H1 (cell line): ENCODE measurements at regions not wholly inside any gene's neighbourhood (a gene's known extent, or its start where the extent isn't known, plus 50 kb on each side); places are given as distances from the start of the nearest gene placed in this dataset.

Source experiments
- ATF3 ChIP-seq: IDR thresholded peaks from 2 replicates; pipeline ENCODE4 v1.6.1; 2011; ENCODE audit warnings: low read depth, mild to moderate bottlenecking, low read length; ENCODE audit not compliant: insufficient read depth
- CBX5 ChIP-seq: fragments of 300-800, 300-1000 bp; sonication (generic); IDR thresholded peaks from 2 replicates; pipeline ENCODE4 v1.7.1; 2016; ENCODE audit warnings: antibody characterized with exemption, low read length, low read depth
- CBX8 ChIP-seq: fragments of 300-800, 300-1000 bp; sonication (generic); IDR thresholded peaks from 2 replicates; pipeline ENCODE4 v1.7.1; 2016; ENCODE audit warnings: low read depth, low read length, borderline replicate concordance
- CEBPB ChIP-seq: IDR thresholded peaks from 2 replicates; pipeline ENCODE4 v1.6.1; 2012; ENCODE audit warnings: low read depth, low read length
- EZH2 ChIP-seq: fragments of 200-600 bp; sonication (generic); IDR thresholded peaks from 2 replicates; pipeline ENCODE4 v1.7.1; 2012; ENCODE audit warnings: low read depth, mild to moderate bottlenecking, moderate library complexity, low read length, inconsistent platforms; ENCODE audit not compliant: severe bottlenecking
- JUND ChIP-seq: IDR thresholded peaks from 2 replicates; pipeline ENCODE4 v1.6.1; 2011; ENCODE audit warnings: mild to moderate bottlenecking, improper control_type of control experiment, low read length
- MAFK ChIP-seq: IDR thresholded peaks from 2 replicates; pipeline ENCODE4 v1.6.1; 2012; ENCODE audit warnings: low read depth, mild to moderate bottlenecking, improper control_type of control experiment, low read length
- TEAD4 ChIP-seq: IDR thresholded peaks from 2 replicates; pipeline ENCODE4 v1.6.1; 2012; ENCODE audit warnings: low read depth, low read length, inconsistent platforms, mixed read lengths
- USF2 ChIP-seq: IDR thresholded peaks from 2 replicates; pipeline ENCODE4 v1.6.1; 2011; ENCODE audit warnings: low read length, improper control_type of control experiment
- ZNF274 ChIP-seq: IDR thresholded peaks from 2 replicates; pipeline ENCODE4 v1.7.0; 2012; ENCODE audit warnings: low read length, borderline replicate concordance; ENCODE audit errors: extremely low read depth
- TF ChIP-seq, protein P1 (sequence below): fragments of 300-600 bp; sonication (generic); IDR thresholded peaks from 2 replicates; pipeline ENCODE4 v1.7.1; 2012; ENCODE audit warnings: low read length, moderate library complexity, mild to moderate bottlenecking, inconsistent platforms; ENCODE audit not compliant: insufficient replicate concordance

DNA sequence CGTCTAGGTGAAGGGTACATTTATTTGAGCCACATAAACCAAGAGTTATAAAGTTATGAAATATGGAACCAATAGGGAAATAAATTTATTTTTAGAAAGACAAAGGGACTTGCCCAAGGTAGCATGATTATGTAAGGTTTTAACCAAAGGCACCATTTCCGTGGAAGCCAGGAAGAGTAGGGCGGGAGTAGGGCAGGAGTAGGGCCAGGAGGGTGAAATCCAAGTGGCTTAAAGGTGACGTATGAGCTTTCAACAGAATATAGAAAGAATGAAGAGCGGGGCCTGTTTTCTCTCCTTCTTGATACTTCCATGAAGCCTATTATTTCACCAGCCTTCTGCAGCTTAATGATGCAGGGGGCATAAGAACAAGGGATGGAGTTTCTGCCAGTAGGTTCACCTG, 91.7 kb upstream of the PNPLA4 start (continued):
- TF ChIP-seq, protein P1, sequence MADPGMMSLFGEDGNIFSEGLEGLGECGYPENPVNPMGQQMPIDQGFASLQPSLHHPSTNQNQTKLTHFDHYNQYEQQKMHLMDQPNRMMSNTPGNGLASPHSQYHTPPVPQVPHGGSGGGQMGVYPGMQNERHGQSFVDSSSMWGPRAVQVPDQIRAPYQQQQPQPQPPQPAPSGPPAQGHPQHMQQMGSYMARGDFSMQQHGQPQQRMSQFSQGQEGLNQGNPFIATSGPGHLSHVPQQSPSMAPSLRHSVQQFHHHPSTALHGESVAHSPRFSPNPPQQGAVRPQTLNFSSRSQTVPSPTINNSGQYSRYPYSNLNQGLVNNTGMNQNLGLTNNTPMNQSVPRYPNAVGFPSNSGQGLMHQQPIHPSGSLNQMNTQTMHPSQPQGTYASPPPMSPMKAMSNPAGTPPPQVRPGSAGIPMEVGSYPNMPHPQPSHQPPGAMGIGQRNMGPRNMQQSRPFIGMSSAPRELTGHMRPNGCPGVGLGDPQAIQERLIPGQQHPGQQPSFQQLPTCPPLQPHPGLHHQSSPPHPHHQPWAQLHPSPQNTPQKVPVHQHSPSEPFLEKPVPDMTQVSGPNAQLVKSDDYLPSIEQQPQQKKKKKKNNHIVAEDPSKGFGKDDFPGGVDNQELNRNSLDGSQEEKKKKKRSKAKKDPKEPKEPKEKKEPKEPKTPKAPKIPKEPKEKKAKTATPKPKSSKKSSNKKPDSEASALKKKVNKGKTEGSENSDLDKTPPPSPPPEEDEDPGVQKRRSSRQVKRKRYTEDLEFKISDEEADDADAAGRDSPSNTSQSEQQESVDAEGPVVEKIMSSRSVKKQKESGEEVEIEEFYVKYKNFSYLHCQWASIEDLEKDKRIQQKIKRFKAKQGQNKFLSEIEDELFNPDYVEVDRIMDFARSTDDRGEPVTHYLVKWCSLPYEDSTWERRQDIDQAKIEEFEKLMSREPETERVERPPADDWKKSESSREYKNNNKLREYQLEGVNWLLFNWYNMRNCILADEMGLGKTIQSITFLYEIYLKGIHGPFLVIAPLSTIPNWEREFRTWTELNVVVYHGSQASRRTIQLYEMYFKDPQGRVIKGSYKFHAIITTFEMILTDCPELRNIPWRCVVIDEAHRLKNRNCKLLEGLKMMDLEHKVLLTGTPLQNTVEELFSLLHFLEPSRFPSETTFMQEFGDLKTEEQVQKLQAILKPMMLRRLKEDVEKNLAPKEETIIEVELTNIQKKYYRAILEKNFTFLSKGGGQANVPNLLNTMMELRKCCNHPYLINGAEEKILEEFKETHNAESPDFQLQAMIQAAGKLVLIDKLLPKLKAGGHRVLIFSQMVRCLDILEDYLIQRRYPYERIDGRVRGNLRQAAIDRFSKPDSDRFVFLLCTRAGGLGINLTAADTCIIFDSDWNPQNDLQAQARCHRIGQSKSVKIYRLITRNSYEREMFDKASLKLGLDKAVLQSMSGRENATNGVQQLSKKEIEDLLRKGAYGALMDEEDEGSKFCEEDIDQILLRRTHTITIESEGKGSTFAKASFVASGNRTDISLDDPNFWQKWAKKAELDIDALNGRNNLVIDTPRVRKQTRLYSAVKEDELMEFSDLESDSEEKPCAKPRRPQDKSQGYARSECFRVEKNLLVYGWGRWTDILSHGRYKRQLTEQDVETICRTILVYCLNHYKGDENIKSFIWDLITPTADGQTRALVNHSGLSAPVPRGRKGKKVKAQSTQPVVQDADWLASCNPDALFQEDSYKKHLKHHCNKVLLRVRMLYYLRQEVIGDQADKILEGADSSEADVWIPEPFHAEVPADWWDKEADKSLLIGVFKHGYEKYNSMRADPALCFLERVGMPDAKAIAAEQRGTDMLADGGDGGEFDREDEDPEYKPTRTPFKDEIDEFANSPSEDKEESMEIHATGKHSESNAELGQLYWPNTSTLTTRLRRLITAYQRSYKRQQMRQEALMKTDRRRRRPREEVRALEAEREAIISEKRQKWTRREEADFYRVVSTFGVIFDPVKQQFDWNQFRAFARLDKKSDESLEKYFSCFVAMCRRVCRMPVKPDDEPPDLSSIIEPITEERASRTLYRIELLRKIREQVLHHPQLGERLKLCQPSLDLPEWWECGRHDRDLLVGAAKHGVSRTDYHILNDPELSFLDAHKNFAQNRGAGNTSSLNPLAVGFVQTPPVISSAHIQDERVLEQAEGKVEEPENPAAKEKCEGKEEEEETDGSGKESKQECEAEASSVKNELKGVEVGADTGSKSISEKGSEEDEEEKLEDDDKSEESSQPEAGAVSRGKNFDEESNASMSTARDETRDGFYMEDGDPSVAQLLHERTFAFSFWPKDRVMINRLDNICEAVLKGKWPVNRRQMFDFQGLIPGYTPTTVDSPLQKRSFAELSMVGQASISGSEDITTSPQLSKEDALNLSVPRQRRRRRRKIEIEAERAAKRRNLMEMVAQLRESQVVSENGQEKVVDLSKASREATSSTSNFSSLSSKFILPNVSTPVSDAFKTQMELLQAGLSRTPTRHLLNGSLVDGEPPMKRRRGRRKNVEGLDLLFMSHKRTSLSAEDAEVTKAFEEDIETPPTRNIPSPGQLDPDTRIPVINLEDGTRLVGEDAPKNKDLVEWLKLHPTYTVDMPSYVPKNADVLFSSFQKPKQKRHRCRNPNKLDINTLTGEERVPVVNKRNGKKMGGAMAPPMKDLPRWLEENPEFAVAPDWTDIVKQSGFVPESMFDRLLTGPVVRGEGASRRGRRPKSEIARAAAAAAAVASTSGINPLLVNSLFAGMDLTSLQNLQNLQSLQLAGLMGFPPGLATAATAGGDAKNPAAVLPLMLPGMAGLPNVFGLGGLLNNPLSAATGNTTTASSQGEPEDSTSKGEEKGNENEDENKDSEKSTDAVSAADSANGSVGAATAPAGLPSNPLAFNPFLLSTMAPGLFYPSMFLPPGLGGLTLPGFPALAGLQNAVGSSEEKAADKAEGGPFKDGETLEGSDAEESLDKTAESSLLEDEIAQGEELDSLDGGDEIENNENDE = no peak
- TF ChIP-seq MAFK = no peak
- TF ChIP-seq ZNF274 = no peak
- TF ChIP-seq JUND = no peak
- no peak for TF ChIP-seq EZH2
- no peak for TF ChIP-seq CBX5
- TF ChIP-seq CEBPB = no peak
- no peak for TF ChIP-seq TEAD4
- no peak for TF ChIP-seq ATF3
- TF ChIP-seq CBX8 = no peak
- no peak for TF ChIP-seq USF2
